Endothelial cell (in vitro differentiated cells): ENCODE measurements at regions not wholly inside any gene's neighbourhood (a gene's known extent, or its start where the extent isn't known, plus 50 kb on each side); places are given as distances from the start of the nearest gene placed in this dataset.

Experiments
- DNase-seq: peaks from one replicate; pipeline ENCODE4 v3.0.0; 2021; ENCODE audit warnings: low spot score
- H3K27ac Mint-ChIP-seq: one replicate; pipeline ENCODE4 v1.8.0; 2021; ENCODE audit warnings: mixed read lengths, inconsistent platforms; ENCODE audit not compliant: unreplicated experiment
- H3K27me3 Mint-ChIP-seq: one replicate; pipeline ENCODE4 v1.8.0; 2021; ENCODE audit warnings: mild to moderate bottlenecking, moderate library complexity, mixed read lengths, inconsistent platforms; ENCODE audit not compliant: unreplicated experiment
- H3K36me3 Mint-ChIP-seq: one replicate; pipeline ENCODE4 v1.8.0; 2021; ENCODE audit warnings: mild to moderate bottlenecking, low read depth, mixed read lengths, inconsistent platforms; ENCODE audit not compliant: unreplicated experiment
- H3K4me1 Mint-ChIP-seq: one replicate; pipeline ENCODE4 v1.8.0; 2021; ENCODE audit warnings: mild to moderate bottlenecking, mixed read lengths, inconsistent platforms; ENCODE audit not compliant: unreplicated experiment
- H3K4me3 Mint-ChIP-seq: one replicate; pipeline ENCODE4 v1.8.0; 2021; ENCODE audit warnings: mild to moderate bottlenecking, mixed read lengths, inconsistent platforms; ENCODE audit not compliant: unreplicated experiment
- H3K9me3 Mint-ChIP-seq: one replicate; pipeline ENCODE4 v1.8.0; 2021; ENCODE audit warnings: mixed read lengths, inconsistent platforms; ENCODE audit not compliant: unreplicated experiment
- TF ChIP-seq, protein P1 (sequence below): fragments of 200-600 bp; sonication (generic); IDR thresholded peaks from one replicate; pipeline ENCODE4 v1.5.0; 2021; ENCODE audit warnings: antibody characterized with exemption; ENCODE audit not compliant: unreplicated experiment

- H3K27ac Mint-ChIP-seq, result no peak overlapping the region
- TF ChIP-seq, protein P1, sequence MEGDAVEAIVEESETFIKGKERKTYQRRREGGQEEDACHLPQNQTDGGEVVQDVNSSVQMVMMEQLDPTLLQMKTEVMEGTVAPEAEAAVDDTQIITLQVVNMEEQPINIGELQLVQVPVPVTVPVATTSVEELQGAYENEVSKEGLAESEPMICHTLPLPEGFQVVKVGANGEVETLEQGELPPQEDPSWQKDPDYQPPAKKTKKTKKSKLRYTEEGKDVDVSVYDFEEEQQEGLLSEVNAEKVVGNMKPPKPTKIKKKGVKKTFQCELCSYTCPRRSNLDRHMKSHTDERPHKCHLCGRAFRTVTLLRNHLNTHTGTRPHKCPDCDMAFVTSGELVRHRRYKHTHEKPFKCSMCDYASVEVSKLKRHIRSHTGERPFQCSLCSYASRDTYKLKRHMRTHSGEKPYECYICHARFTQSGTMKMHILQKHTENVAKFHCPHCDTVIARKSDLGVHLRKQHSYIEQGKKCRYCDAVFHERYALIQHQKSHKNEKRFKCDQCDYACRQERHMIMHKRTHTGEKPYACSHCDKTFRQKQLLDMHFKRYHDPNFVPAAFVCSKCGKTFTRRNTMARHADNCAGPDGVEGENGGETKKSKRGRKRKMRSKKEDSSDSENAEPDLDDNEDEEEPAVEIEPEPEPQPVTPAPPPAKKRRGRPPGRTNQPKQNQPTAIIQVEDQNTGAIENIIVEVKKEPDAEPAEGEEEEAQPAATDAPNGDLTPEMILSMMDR, result no peak
- H3K27me3 Mint-ChIP-seq, result no peaks in the 10 kb centered on the region
- DNase-seq, result no peak
- H3K4me3 Mint-ChIP-seq, result no peak overlapping the region
- H3K9me3 Mint-ChIP-seq, result no peaks in the 10 kb centered on the region
- no peaks in the 10 kb centered on the region for H3K36me3 Mint-ChIP-seq
- no peaks in the 10 kb centered on the region for H3K4me1 Mint-ChIP-seq
Measured at GRCh38 chr1:14320986-14321385, 277.5 kb upstream of the KAZN start.

- Mint-ChIP-seq H3K9me3 (no peaks in the 10 kb centered on the region), H3K36me3 (no peaks in the 10 kb centered on the region), H3K27ac (no peak overlapping the region), H3K27me3 (no peaks in the 10 kb centered on the region), H3K4me1 (no peaks in the 10 kb centered on the region), H3K4me3 (no peak overlapping the region)
- DNase-seq, result no peak
- TF ChIP-seq, protein P1, result no peak
Measured at GRCh38 chr1:14321422-14321821, 277.1 kb upstream of the KAZN start.

- no peak overlapping the region for H3K4me3 Mint-ChIP-seq
- no peak for DNase-seq
Measured at GRCh38 chr1:14323568-14324247, 274.8 kb upstream of the KAZN start.

GRCh38 chr1:14324248-14324630, 274.2 kb upstream of the KAZN start:
- Mint-ChIP-seq H3K27ac (no peak overlapping the region), H3K36me3 (no peaks in the 10 kb centered on the region), H3K9me3 (no peaks in the 10 kb centered on the region), H3K4me3 (no peak overlapping the region), H3K27me3 (no peaks in the 10 kb centered on the region), H3K4me1 (no peaks in the 10 kb centered on the region)
- DNase-seq, result no peak
- TF ChIP-seq, protein P1, result no peak

More at GRCh38 chr1:14323568-14324247, 274.8 kb upstream of the KAZN start:
- Mint-ChIP-seq H3K4me1 (no peaks in the 10 kb centered on the region), H3K36me3 (no peaks in the 10 kb centered on the region), H3K27me3 (no peaks in the 10 kb centered on the region), H3K9me3 (no peaks in the 10 kb centered on the region), H3K27ac (no peak overlapping the region)
- TF ChIP-seq, protein P1, result no peak

GRCh38 chr1:14326857-14327256, 271.6 kb upstream of the KAZN start:
- Mint-ChIP-seq H3K4me1 (no peaks in the 10 kb centered on the region), H3K27ac (no peak overlapping the region)
- TF ChIP-seq, protein P1, result no peak

More at GRCh38 chr1:14326857-14327256, 271.6 kb upstream of the KAZN start:
- Mint-ChIP-seq H3K27me3 (no peaks in the 10 kb centered on the region), H3K4me3 (no peak overlapping the region), H3K9me3 (no peaks in the 10 kb centered on the region), H3K36me3 (no peaks in the 10 kb centered on the region)
- no peak for DNase-seq
